A549 (cell line): ENCODE measurements at regions not wholly inside any gene's neighbourhood (a gene's known extent, or its start where the extent isn't known, plus 50 kb on each side); places are given as distances from the start of the nearest gene placed in this dataset.

ENCODE experiments used
- ATAC-seq, 2 experiments: fragments of 200-7000 bp in 1 of 2; fragments of >200 bp in 1 of 2; cut with Nextera tagmentation in 1 of 2; cut with Tn5 transposase in 1 of 2; 3 replicates each; pipeline versions ENCODE4 v1.8.0 to v1.9.1; 2018 to 2020; ENCODE audit warnings: mild to moderate bottlenecking in 1 of 2, moderate library complexity in 1 of 2
- CTCF ChIA-PET: fragments of 300-600 bp; sonication (Branson Sonifier 250); formaldehyde crosslinking; extraction: SDS; loops from one replicate; lab custom pipeline; 2021; ENCODE audit warnings: antibody characterized with exemption, inconsistent platforms; lab: Yijun Ruan, JAX
- POLR2A ChIA-PET: fragments of 350-600 bp; formaldehyde crosslinking; extraction: SDS; loops from one replicate; lab custom pipeline; 2021; ENCODE audit warnings: antibody characterized with exemption, inconsistent platforms; lab: Yijun Ruan, JAX
- DNase-seq, 2 experiments: peaks; one replicate each; pipeline versions ENCODE4 v3.0.0 to v3.0.0-alpha.2; 2011 to 2016; ENCODE audit warnings: low read depth in 1 of 2, low spot score in 1 of 2
- FAIRE-seq: peaks from 2 replicates; lab custom pipeline; 2011; peaks lifted over from hg19 to GRCh38; lab: Jason Lieb, UNC
- H3K27ac ChIP-seq, 2 experiments: fragments of >200 bp; sonication (Bioruptor Twin); formaldehyde crosslinking; 3 replicates each; pipeline ENCODE4 v1.5.1; 2016 to 2017
- H3K4me1 ChIP-seq: fragments of >200 bp; sonication (Bioruptor Twin); formaldehyde crosslinking; 3 replicates; pipeline ENCODE4 v1.6.1; 2016
- H3K4me2 ChIP-seq: fragments of >200 bp; sonication (Bioruptor Twin); formaldehyde crosslinking; 3 replicates; pipeline ENCODE4 v1.6.1; 2016
- H3K4me3 ChIP-seq: fragments of >200 bp; sonication (Bioruptor Twin); formaldehyde crosslinking; 3 replicates; pipeline ENCODE4 v1.5.1; 2016
- H3K9me3 ChIP-seq: fragments of >200 bp; sonication (Bioruptor Twin); formaldehyde crosslinking; 3 replicates; pipeline ENCODE4 v1.6.1; 2016
- ATOH8 ChIP-seq: fragments of 250-450 bp; sonication (Bioruptor Pico); IDR thresholded peaks from 2 replicates; pipeline ENCODE4 v1.5.0; 2020; ENCODE audit warnings: low read depth, mild to moderate bottlenecking, moderate library complexity
- CBX8 ChIP-seq: fragments of 200-600 bp; sonication (generic); IDR thresholded peaks from 2 replicates; pipeline ENCODE4 v1.6.1; 2016
- CEBPB ChIP-seq, 2 experiments: fragments of >200 bp in 1 of 2; sonication (Bioruptor Twin) in 1 of 2; formaldehyde crosslinking in 1 of 2; IDR thresholded peaks; 2 replicates each; pipeline ENCODE4 v1.6.1; 2012 to 2016
- CTCF ChIP-seq: fragments of >200 bp; sonication (Bioruptor Twin); formaldehyde crosslinking; IDR thresholded peaks from 3 replicates; pipeline ENCODE4 v1.5.1; 2016
- EHF ChIP-seq: fragments of 250-450 bp; sonication (Bioruptor Pico); IDR thresholded peaks from 2 replicates; pipeline ENCODE4 v1.5.0; 2020; ENCODE audit warnings: mild to moderate bottlenecking
- EP300 ChIP-seq, 2 experiments: fragments of >200 bp; sonication (Bioruptor Twin); formaldehyde crosslinking; IDR thresholded peaks; 2 replicates in 1 of 2; 3 replicates in 1 of 2; pipeline ENCODE4 v1.6.1; 2016 to 2017
- FOSB ChIP-seq: fragments of 250-450 bp; sonication (Bioruptor Pico); IDR thresholded peaks from 2 replicates; pipeline ENCODE4 v1.5.0; 2020; ENCODE audit warnings: mild to moderate bottlenecking, moderate library complexity
- FOXS1 ChIP-seq: fragments of 250-450 bp; sonication (Bioruptor Pico); IDR thresholded peaks from 2 replicates; pipeline ENCODE4 v1.5.0; 2020; ENCODE audit warnings: mild to moderate bottlenecking, moderate library complexity
- HOXA7 ChIP-seq: fragments of 250-450 bp; sonication (Bioruptor Pico); IDR thresholded peaks from 2 replicates; pipeline ENCODE4 v1.5.0; 2020; ENCODE audit warnings: mild to moderate bottlenecking, moderate library complexity
- NFE2L2 ChIP-seq: fragments of 150-350 bp; conservative IDR thresholded peaks from 2 replicates; pipeline ENCODE4 v1.6.1; 2014; ENCODE audit warnings: low read length
- SREBF2 ChIP-seq: fragments of 450-650 bp; IDR thresholded peaks from 2 replicates; pipeline ENCODE4 v1.6.1; 2014; ENCODE audit warnings: mild to moderate bottlenecking, moderate library complexity
- TFCP2L1 ChIP-seq: fragments of 250-450 bp; sonication (Bioruptor Pico); IDR thresholded peaks from 2 replicates; pipeline ENCODE4 v1.5.0; 2021; ENCODE audit warnings: mild to moderate bottlenecking
- TP53 ChIP-seq: fragments of 250-450 bp; sonication (Bioruptor Pico); IDR thresholded peaks from 2 replicates; pipeline ENCODE4 v1.5.0; 2021; ENCODE audit warnings: mild to moderate bottlenecking, moderate library complexity
- ZC3H11A ChIP-seq: fragments of 450-650 bp; IDR thresholded peaks from 2 replicates; pipeline ENCODE4 v1.6.1; 2014; ENCODE audit warnings: antibody characterized with exemption, mild to moderate bottlenecking
- ZNF302 ChIP-seq: fragments of 250-450 bp; sonication (Bioruptor Pico); IDR thresholded peaks from 2 replicates; pipeline ENCODE4 v1.9.0; 2021; ENCODE audit warnings: inconsistent platforms, mild to moderate bottlenecking, moderate library complexity
- WGBS: methylation state at CpG from one replicate; pipeline ENCODE4 v1.1.6; 2017; ENCODE audit errors: missing lambda C conversion rate; 5-methylcytosine and 5-hydroxymethylcytosine counted together
- TF ChIP-seq, protein P1 (sequence below): IDR thresholded peaks from 2 replicates; pipeline ENCODE4 v1.6.1; 2012
- TF ChIP-seq, protein P2 (sequence below): IDR thresholded peaks from 2 replicates; pipeline ENCODE4 v1.6.1; 2012; ENCODE audit warnings: low read depth, borderline replicate concordance
- TF ChIP-seq, protein P3 (sequence below): fragments of 150-350 bp; IDR thresholded peaks from 2 replicates; pipeline ENCODE4 v1.6.1; 2014; ENCODE audit warnings: low read depth, mild to moderate bottlenecking, low read length
- TF ChIP-seq, protein P4 (sequence below): fragments of >200 bp; sonication (Bioruptor Twin); formaldehyde crosslinking; IDR thresholded peaks from 3 replicates; pipeline ENCODE4 v1.6.1; 2016

DNA sequence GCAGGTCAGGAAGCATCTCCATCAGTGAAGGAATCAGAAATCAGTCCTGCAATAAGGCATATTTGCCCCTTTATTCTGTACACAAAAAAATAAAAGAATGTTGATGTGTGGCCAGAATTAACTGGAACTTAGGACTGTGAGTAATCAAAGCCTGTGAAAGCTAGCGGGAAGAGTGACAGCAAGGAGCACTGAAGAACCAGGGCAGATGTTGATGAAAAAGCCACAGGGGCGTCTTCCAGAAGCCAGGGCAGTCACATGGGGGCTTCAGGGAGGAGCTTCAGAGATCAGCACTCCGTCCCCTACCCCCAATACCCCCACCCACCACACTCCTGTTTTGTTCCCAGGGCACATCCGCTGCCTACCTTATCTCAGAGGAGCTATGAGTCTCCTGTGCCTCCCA, 502.8 kb downstream of the AJAP1 start (continued):
- TF ChIP-seq ZC3H11A (no peak), FOXS1 (CRISPR knock-in tag) (no peak), TP53 (CRISPR knock-in tag) (no peak), CEBPB (IDR thresholded peaks at IDR 0.05) (no peak)
- TF ChIP-seq, protein P1, sequence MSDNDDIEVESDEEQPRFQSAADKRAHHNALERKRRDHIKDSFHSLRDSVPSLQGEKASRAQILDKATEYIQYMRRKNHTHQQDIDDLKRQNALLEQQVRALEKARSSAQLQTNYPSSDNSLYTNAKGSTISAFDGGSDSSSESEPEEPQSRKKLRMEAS: no peak

GRCh38 chr1:5156416-5157120, 502.2 kb downstream of the AJAP1 start:
- ChIA-PET POLR2A (no interaction called here), CTCF (interaction anchor here (1.0 kb wide), 1 partner anchor 10 kb away, joined by 3 read pairs; no protein-coding TSS in a partner anchor)
- WGBS: 28% methylated on average over 7 of the region's 7 CpGs
- ATAC-seq (no peak), FAIRE-seq (no peak), DNase-seq (no peak)
- no peak overlapping the region for H3K4me3 ChIP-seq
- TF ChIP-seq FOSB (no peak), EP300 (IDR thresholded peaks at IDR 0.05) (no peak)
- TF ChIP-seq, protein P2, sequence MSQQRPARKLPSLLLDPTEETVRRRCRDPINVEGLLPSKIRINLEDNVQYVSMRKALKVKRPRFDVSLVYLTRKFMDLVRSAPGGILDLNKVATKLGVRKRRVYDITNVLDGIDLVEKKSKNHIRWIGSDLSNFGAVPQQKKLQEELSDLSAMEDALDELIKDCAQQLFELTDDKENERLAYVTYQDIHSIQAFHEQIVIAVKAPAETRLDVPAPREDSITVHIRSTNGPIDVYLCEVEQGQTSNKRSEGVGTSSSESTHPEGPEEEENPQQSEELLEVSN: no peak
- no peak overlapping the region for H3K4me2 ChIP-seq
- no peaks in the 10 kb centered on the region for H3K9me3 ChIP-seq
- H3K4me1 ChIP-seq: no peaks in the 10 kb centered on the region
- no peak overlapping the region for H3K27ac ChIP-seq

DNA sequence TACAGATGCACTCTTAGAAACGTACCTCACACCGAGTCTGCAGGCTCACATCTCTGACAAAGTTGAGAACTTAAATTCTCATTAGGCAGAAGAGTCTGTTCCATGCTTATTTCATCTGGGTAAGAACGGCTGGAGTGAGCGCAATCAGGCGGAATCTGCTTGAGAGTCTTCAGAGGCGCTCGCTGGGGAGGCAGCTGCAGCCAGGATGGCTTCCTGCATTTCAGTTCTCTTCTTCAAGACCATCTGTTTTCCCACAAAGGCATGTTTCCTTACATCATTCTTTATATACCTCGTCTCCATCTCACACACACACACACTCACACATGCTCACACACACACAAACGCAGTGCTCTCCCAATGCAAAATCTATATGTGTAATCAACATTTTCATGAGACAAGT, 497.1 kb downstream of the AJAP1 start:
- Histone ChIP-seq H3K4me2 (no peak overlapping the region), H3K9me3 (no peaks in the 10 kb centered on the region), H3K4me3 (no peak overlapping the region), H3K27ac (no peak overlapping the region), H3K4me1 (no peaks in the 10 kb centered on the region)
- FAIRE-seq (no peak), DNase-seq (no peak), ATAC-seq (no peak)
- TF ChIP-seq EHF (CRISPR knock-in tag) (no peak), ATOH8 (no peak), SREBF2 (no peak), EP300 (IDR thresholded peaks at IDR 0.05) (no peak), NFE2L2 (no peak), CBX8 (no peak), HOXA7 (no peak), TFCP2L1 (CRISPR knock-in tag) (no peak), ZNF302 (CRISPR knock-in tag) (no peak), CTCF (no peak), FOXS1 (CRISPR knock-in tag) (no peak)
- TF ChIP-seq, protein P3, sequence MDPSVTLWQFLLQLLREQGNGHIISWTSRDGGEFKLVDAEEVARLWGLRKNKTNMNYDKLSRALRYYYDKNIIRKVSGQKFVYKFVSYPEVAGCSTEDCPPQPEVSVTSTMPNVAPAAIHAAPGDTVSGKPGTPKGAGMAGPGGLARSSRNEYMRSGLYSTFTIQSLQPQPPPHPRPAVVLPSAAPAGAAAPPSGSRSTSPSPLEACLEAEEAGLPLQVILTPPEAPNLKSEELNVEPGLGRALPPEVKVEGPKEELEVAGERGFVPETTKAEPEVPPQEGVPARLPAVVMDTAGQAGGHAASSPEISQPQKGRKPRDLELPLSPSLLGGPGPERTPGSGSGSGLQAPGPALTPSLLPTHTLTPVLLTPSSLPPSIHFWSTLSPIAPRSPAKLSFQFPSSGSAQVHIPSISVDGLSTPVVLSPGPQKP: no peak
- TF ChIP-seq, protein P4, sequence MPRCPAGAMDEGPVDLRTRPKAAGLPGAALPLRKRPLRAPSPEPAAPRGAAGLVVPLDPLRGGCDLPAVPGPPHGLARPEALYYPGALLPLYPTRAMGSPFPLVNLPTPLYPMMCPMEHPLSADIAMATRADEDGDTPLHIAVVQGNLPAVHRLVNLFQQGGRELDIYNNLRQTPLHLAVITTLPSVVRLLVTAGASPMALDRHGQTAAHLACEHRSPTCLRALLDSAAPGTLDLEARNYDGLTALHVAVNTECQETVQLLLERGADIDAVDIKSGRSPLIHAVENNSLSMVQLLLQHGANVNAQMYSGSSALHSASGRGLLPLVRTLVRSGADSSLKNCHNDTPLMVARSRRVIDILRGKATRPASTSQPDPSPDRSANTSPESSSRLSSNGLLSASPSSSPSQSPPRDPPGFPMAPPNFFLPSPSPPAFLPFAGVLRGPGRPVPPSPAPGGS: no peak
- 28% methylated on average over 9 of the region's 9 CpGs for WGBS
- CTCF ChIA-PET: no interaction called here
- POLR2A ChIA-PET: no interaction called here
